Karpas-422 (cell line): ENCODE measurements at regions not wholly inside any gene's neighbourhood (a gene's known extent, or its start where the extent isn't known, plus 50 kb on each side); places are given as distances from the start of the nearest gene placed in this dataset.

ENCODE experiments used
- DNase-seq: peaks from one replicate; pipeline ENCODE4 v3.0.0-alpha.2; 2015
- H2AFZ ChIP-seq: fragments of 200-600 bp; sonication (generic); 2 replicates; pipeline ENCODE4 v1.6.1; 2014; ENCODE audit warnings: antibody characterized with exemption, low read length, mixed read lengths
- H3K27ac ChIP-seq: fragments of 200-600 bp; sonication (generic); 2 replicates; pipeline ENCODE4 v1.5.1; 2014; ENCODE audit warnings: mild to moderate bottlenecking, low read length, moderate library complexity
- H3K27me3 ChIP-seq: fragments of 200-600 bp; sonication (generic); 2 replicates; pipeline ENCODE4 v1.6.1; 2014; ENCODE audit warnings: low read length, mixed read lengths
- H3K36me3 ChIP-seq: fragments of 200-600 bp; sonication (generic); 2 replicates; pipeline ENCODE4 v1.6.1; 2014; ENCODE audit warnings: low read length, mixed read lengths; ENCODE audit not compliant: insufficient read depth
- H3K4me1 ChIP-seq: fragments of 200-600 bp; sonication (generic); 2 replicates; pipeline ENCODE4 v1.6.1; 2014; ENCODE audit warnings: mild to moderate bottlenecking, low read length, mixed read lengths
- H3K4me2 ChIP-seq: fragments of 200-600 bp; sonication (generic); 2 replicates; pipeline ENCODE4 v1.6.1; 2014; ENCODE audit warnings: low read length, low read depth, mild to moderate bottlenecking; ENCODE audit not compliant: poor library complexity, severe bottlenecking
- H3K4me3 ChIP-seq: fragments of 200-600 bp; sonication (generic); 2 replicates; pipeline ENCODE4 v1.5.1; 2014; ENCODE audit warnings: mild to moderate bottlenecking, antibody characterized with exemption, low read length, mixed read lengths
- H3K79me2 ChIP-seq: fragments of 200-600 bp; sonication (generic); 2 replicates; pipeline ENCODE4 v1.6.1; 2014; ENCODE audit warnings: mild to moderate bottlenecking, low read length, mixed read lengths
- H3K9ac ChIP-seq: fragments of 200-600 bp; sonication (generic); 2 replicates; pipeline ENCODE4 v1.6.0; 2014; ENCODE audit warnings: low read length
- H3K9me2 ChIP-seq: fragments of 200-600 bp; sonication (generic), shearing (Covaris generic); replicated peaks from 2 replicates; pipeline ENCODE4 v1.6.0; 2014; ENCODE audit warnings: mild to moderate bottlenecking, low read length, moderate library complexity; ENCODE audit not compliant: insufficient read depth
- H3K9me3 ChIP-seq: fragments of 300-700, 200-600 bp; sonication (generic); 2 replicates; pipeline ENCODE4 v1.6.1; 2014; ENCODE audit warnings: low read length, mixed read lengths
- H4K20me1 ChIP-seq: fragments of 200-600 bp; sonication (generic); 2 replicates; pipeline ENCODE4 v1.6.1; 2014; ENCODE audit warnings: mild to moderate bottlenecking, antibody characterized with exemption, low read length, low read depth; ENCODE audit not compliant: insufficient read depth

GRCh38 chr17:70268383-70268782 lies 99.1 kb downstream of the KCNJ2 start:
- H3K36me3 ChIP-seq: no peaks in the 10 kb centered on the region
- no peaks in the 10 kb centered on the region for H3K4me1 ChIP-seq
- H3K79me2 ChIP-seq: no peaks in the 10 kb centered on the region
- no peak overlapping the region for H3K9ac ChIP-seq
- no peak overlapping the region for H3K4me3 ChIP-seq
- no peaks in the 10 kb centered on the region for H3K27me3 ChIP-seq
- H3K9me2 ChIP-seq: no peaks in the 10 kb centered on the region
- H2AFZ ChIP-seq: no peak overlapping the region
- H3K27ac ChIP-seq: no peak overlapping the region
- H3K4me2 ChIP-seq: no peak overlapping the region
- H4K20me1 ChIP-seq: no peaks in the 10 kb centered on the region
- no peaks in the 10 kb centered on the region for H3K9me3 ChIP-seq
- DNase-seq: no peak

- Histone ChIP-seq H3K4me3 (no peak overlapping the region), H3K9me2 (no peaks in the 10 kb centered on the region), H3K4me1 (no peaks in the 10 kb centered on the region), H2AFZ (no peak overlapping the region), H3K36me3 (no peaks in the 10 kb centered on the region), H3K9ac (no peak overlapping the region), H4K20me1 (no peaks in the 10 kb centered on the region), H3K4me2 (no peak overlapping the region), H3K9me3 (no peaks in the 10 kb centered on the region), H3K27me3 (no peaks in the 10 kb centered on the region), H3K79me2 (no peaks in the 10 kb centered on the region), H3K27ac (no peak overlapping the region)
- DNase-seq: no peak
Observed at GRCh38 chr17:70270554-70270953, 101.2 kb downstream of the KCNJ2 start.

GRCh38 chr17:70271200-70271599 lies 101.9 kb downstream of the KCNJ2 start:
- H3K4me1 ChIP-seq: no peaks in the 10 kb centered on the region
- H3K9ac ChIP-seq: no peak overlapping the region
- no peaks in the 10 kb centered on the region for H3K36me3 ChIP-seq
- no peak overlapping the region for H3K4me3 ChIP-seq
- no peak overlapping the region for H3K27ac ChIP-seq
- DNase-seq: no peak
- no peaks in the 10 kb centered on the region for H3K27me3 ChIP-seq
- H3K79me2 ChIP-seq: no peaks in the 10 kb centered on the region
- H3K9me2 ChIP-seq: no peaks in the 10 kb centered on the region
- no peak overlapping the region for H2AFZ ChIP-seq
- no peaks in the 10 kb centered on the region for H3K9me3 ChIP-seq
- no peak overlapping the region for H3K4me2 ChIP-seq
- H4K20me1 ChIP-seq: no peaks in the 10 kb centered on the region

- Histone ChIP-seq H3K36me3 (no peaks in the 10 kb centered on the region), H3K9me3 (no peaks in the 10 kb centered on the region), H3K4me3 (no peak overlapping the region), H3K27me3 (0 out of 2 replicates have a peak, but pooled peaks cover 1% of the 10 kb centered on the region), H3K79me2 (no peaks in the 10 kb centered on the region), H3K9ac (no peak overlapping the region), H4K20me1 (no peaks in the 10 kb centered on the region), H2AFZ (no peak overlapping the region), H3K27ac (no peak overlapping the region), H3K4me1 (no peaks in the 10 kb centered on the region), H3K9me2 (no peaks in the 10 kb centered on the region), H3K4me2 (no peak overlapping the region)
- no peak for DNase-seq
Observed at GRCh38 chr17:70271672-70272071, 102.3 kb downstream of the KCNJ2 start.

GRCh38 chr17:70274255-70274654 lies 104.9 kb downstream of the KCNJ2 start:
- no peak overlapping the region for H3K4me3 ChIP-seq
- H3K9me3 ChIP-seq: no peaks in the 10 kb centered on the region
- no peaks in the 10 kb centered on the region for H3K4me1 ChIP-seq
- H4K20me1 ChIP-seq: no peaks in the 10 kb centered on the region
- H3K4me2 ChIP-seq: no peak overlapping the region
- DNase-seq: no peak
- H2AFZ ChIP-seq: no peak overlapping the region
- no peak overlapping the region for H3K9ac ChIP-seq
- H3K9me2 ChIP-seq: no peaks in the 10 kb centered on the region
- H3K36me3 ChIP-seq: no peaks in the 10 kb centered on the region
- H3K79me2 ChIP-seq: no peaks in the 10 kb centered on the region
- no peak overlapping the region for H3K27ac ChIP-seq
- H3K27me3 ChIP-seq: 0 out of 2 replicates have a peak, but pooled peaks cover 5% of the 10 kb centered on the region

GRCh38 chr17:70276906-70277305 lies 107.6 kb downstream of the KCNJ2 start:
- Histone ChIP-seq H3K27me3 (0 out of 2 replicates have a peak, but pooled peaks cover 5% of the 10 kb centered on the region), H3K9me3 (no peaks in the 10 kb centered on the region), H3K9ac (no peak overlapping the region), H3K4me2 (no peak overlapping the region), H2AFZ (no peak overlapping the region), H3K4me3 (no peak overlapping the region), H3K4me1 (no peaks in the 10 kb centered on the region), H3K36me3 (no peaks in the 10 kb centered on the region), H3K27ac (no peak overlapping the region), H3K79me2 (no peaks in the 10 kb centered on the region), H3K9me2 (no peaks in the 10 kb centered on the region), H4K20me1 (no peaks in the 10 kb centered on the region)
- no peak for DNase-seq

GRCh38 chr17:70278844-70279462 lies 109.6 kb downstream of the KCNJ2 start:
- H3K9me3 ChIP-seq: no peaks in the 10 kb centered on the region
- no peak overlapping the region for H3K4me2 ChIP-seq
- H3K4me1 ChIP-seq: no peaks in the 10 kb centered on the region
- no peak overlapping the region for H3K9ac ChIP-seq
- no peak for DNase-seq
- H4K20me1 ChIP-seq: no peaks in the 10 kb centered on the region
- H3K9me2 ChIP-seq: no peaks in the 10 kb centered on the region
- H3K27ac ChIP-seq: no peak overlapping the region
- no peaks in the 10 kb centered on the region for H3K79me2 ChIP-seq
- no peaks in the 10 kb centered on the region for H3K36me3 ChIP-seq
- no peak overlapping the region for H3K4me3 ChIP-seq
- H3K27me3 ChIP-seq: 0 out of 2 replicates have a peak, but pooled peaks cover 5% of the 10 kb centered on the region
- H2AFZ ChIP-seq: no peak overlapping the region

- H3K4me1 ChIP-seq: no peaks in the 10 kb centered on the region
- H2AFZ ChIP-seq: no peak overlapping the region
- no peak for DNase-seq
- H3K79me2 ChIP-seq: no peaks in the 10 kb centered on the region
- H3K27me3 ChIP-seq: no peaks in the 10 kb centered on the region
- H3K9me3 ChIP-seq: no peaks in the 10 kb centered on the region
- H3K4me2 ChIP-seq: no peak overlapping the region
- no peak overlapping the region for H3K4me3 ChIP-seq
- no peaks in the 10 kb centered on the region for H3K36me3 ChIP-seq
- no peaks in the 10 kb centered on the region for H4K20me1 ChIP-seq
- no peak overlapping the region for H3K9ac ChIP-seq
- H3K9me2 ChIP-seq: no peaks in the 10 kb centered on the region
- H3K27ac ChIP-seq: no peak overlapping the region
Observed at GRCh38 chr17:70286391-70286790, 117.1 kb downstream of the KCNJ2 start.
